A549 (cell line): ENCODE measurements at regions not wholly inside any gene's neighbourhood (a gene's known extent, or its start where the extent isn't known, plus 50 kb on each side); places are given as distances from the start of the nearest gene placed in this dataset.

Source experiments
- CEBPB ChIP-seq, 2 experiments: fragments of >200 bp in 1 of 2; sonication (Bioruptor Twin) in 1 of 2; formaldehyde crosslinking in 1 of 2; IDR thresholded peaks; 2 replicates each; pipeline ENCODE4 v1.6.1; 2012 to 2016
- CTCF ChIP-seq: fragments of >200 bp; sonication (Bioruptor Twin); formaldehyde crosslinking; IDR thresholded peaks from 3 replicates; pipeline ENCODE4 v1.5.1; 2016
- JUNB ChIP-seq: fragments of >200 bp; sonication (Bioruptor Twin); formaldehyde crosslinking; IDR thresholded peaks from 2 replicates; pipeline ENCODE4 v1.6.1; 2016

GRCh38 chr6:71364889-71365542 lies 76.4 kb downstream of the OGFRL1 start:
- TF ChIP-seq CTCF (no peak), CEBPB (IDR thresholded peaks at IDR 0.05) (no peak), JUNB (no peak)
